ENCODE measurements at regions not wholly inside any gene's neighbourhood (a gene's known extent, or its start where the extent isn't known, plus 50 kb on each side); places are given as distances from the start of the nearest gene placed in this dataset.

GRCh38 chr2:8176887-8177286, 505.0 kb upstream of the ID2 start:
- no peak for TF ChIP-seq HDAC2 (IDR thresholded peaks at IDR 0.05)
- no peak for TF ChIP-seq HDAC6 (IDR thresholded peaks at IDR 0.05; ENCODE audit: low read depth, low read length)
- no peak for TF ChIP-seq SMAD4 (CRISPR knock-in tag; conservative IDR thresholded peaks at IDR 0.05)

All from K562 (cell line).